Transverse colon (tissue), 4 donors: ENCODE measurements at regions not wholly inside any gene's neighbourhood (a gene's known extent, or its start where the extent isn't known, plus 50 kb on each side); places are given as distances from the start of the nearest gene placed in this dataset.

ENCODE experiments used
- DNase-seq: peaks from one replicate; pipeline ENCODE4 v3.0.0-alpha.2; 2019
- H3K27ac ChIP-seq, 4 donors: fragments of 200-600 bp; sonication (generic); 2 replicates each; pipeline ENCODE4 v1.5.1; 2016 to 2018; ENCODE audit warnings: inconsistent platforms in 4 of 4
- H3K27me3 ChIP-seq: fragments of 200-600 bp; sonication (generic); 2 replicates; pipeline ENCODE4 v1.5.1; 2017; ENCODE audit warnings: inconsistent platforms
- H3K36me3 ChIP-seq, 4 donors: fragments of 200-600 bp; sonication (generic); 2 replicates each; pipeline ENCODE4 v1.5.1; 2017 to 2019; ENCODE audit warnings: inconsistent platforms in 4 of 4
- H3K4me1 ChIP-seq, 4 donors: fragments of 200-600 bp; sonication (generic); 2 replicates each; pipeline ENCODE4 v1.5.1; 2017 to 2020; ENCODE audit warnings: inconsistent platforms in 4 of 4
- H3K4me3 ChIP-seq, 4 donors: fragments of 200-600 bp; sonication (generic); 1 replicate in 1 of 4; 2 replicates in 3 of 4; pipeline versions ENCODE4 v1.5.1 to v1.6.1; 2017 to 2019; ENCODE audit warnings: inconsistent platforms in 4 of 4
- H3K9me3 ChIP-seq, 2 donors: fragments of 200-600 bp; sonication (generic); 2 replicates each; pipeline ENCODE4 v1.5.1; 2017 to 2019; ENCODE audit warnings: inconsistent platforms in 2 of 2
- CTCF ChIP-seq, 5 experiments: fragments of 200-600 bp in 3 of 5; fragments of 450-650 bp in 2 of 5; sonication (generic) in 3 of 5; IDR thresholded peaks; 1 replicate in 2 of 5; 2 replicates in 3 of 5; pipeline ENCODE4 v1.5.1; 2016 to 2017; ENCODE audit warnings: antibody characterized with exemption in 5 of 5, inconsistent platforms in 3 of 5, mild to moderate bottlenecking in 2 of 5, moderate library complexity in 1 of 5
- EP300 ChIP-seq: sonication (generic); formaldehyde crosslinking; IDR thresholded peaks from one replicate; pipeline ENCODE4 v1.6.1; 2017; ENCODE audit warnings: antibody characterized with exemption, low read depth
- POLR2A ChIP-seq: fragments of 450-650 bp; IDR thresholded peaks from one replicate; pipeline ENCODE4 v1.6.1; 2016; ENCODE audit warnings: antibody characterized with exemption, mild to moderate bottlenecking, moderate library complexity
- POLR2AphosphoS5 ChIP-seq, 3 donors: sonication (generic); formaldehyde crosslinking; IDR thresholded peaks; one replicate each; pipeline ENCODE4 v1.6.1; 2016; ENCODE audit warnings: antibody characterized with exemption in 3 of 3
- WGBS, 2 donors: methylation state at CpG; one replicate each; pipeline ENCODE4 v1.1.5; 2018; ENCODE audit warnings: low coverage in 1 of 2; 5-methylcytosine and 5-hydroxymethylcytosine counted together
- in situ Hi-C, 4 donors: fragments of 200-750 bp; cut with MboI; loops; one replicate each; pipeline versions ENCODE4 v1.15.0 to v1.15.1; 2017; ENCODE audit warnings: low sequenced_read_pairs in 3 of 4, low pct_ligation_motif_present in 1 of 4, low pct_unique_long_range_greater_than_20kb in 1 of 4
- intact Hi-C: fragments of 100-400 bp; cut with DNase I; formaldehyde crosslinking; loops from one replicate; pipeline ENCODE4 v1.15.1; 2023; ENCODE audit warnings: low total_unique reads

GRCh38 chr1:38523568-38523939 is 336.0 kb downstream of the RRAGC start:
- H3K4me1 ChIP-seq = no peaks in the 10 kb centered on the region
- intact Hi-C loops (no loop called here), in situ Hi-C loops (no loop called here)
- H3K27ac ChIP-seq = no peak overlapping the region
- H3K4me3 ChIP-seq = no peak overlapping the region
- H3K9me3 ChIP-seq = no peaks in the 10 kb centered on the region
- H3K36me3 ChIP-seq = no peaks in the 10 kb centered on the region
- DNase-seq = no peak
- TF ChIP-seq CTCF (IDR thresholded peaks at IDR 0.05) (no peak), POLR2A (no peak), EP300 (no peak), POLR2AphosphoS5 (IDR thresholded peaks at IDR 0.05) (no peak)
- H3K27me3 ChIP-seq = peaks cover 41% of the 10 kb centered on the region
- WGBS, 2 donors = 90 to 91% methylated on average over 7 of the region's 7 CpGs

GRCh38 chr1:38522915-38523567 is 336.5 kb downstream of the RRAGC start:
- Histone ChIP-seq H3K4me1 (no peaks in the 10 kb centered on the region), H3K27ac (no peak overlapping the region), H3K4me3 (no peak overlapping the region), H3K9me3 (no peaks in the 10 kb centered on the region), H3K27me3 (peaks cover 41% of the 10 kb centered on the region), H3K36me3 (no peaks in the 10 kb centered on the region)
- TF ChIP-seq POLR2A (no peak), POLR2AphosphoS5 (IDR thresholded peaks at IDR 0.05) (no peak), CTCF (IDR thresholded peaks at IDR 0.05) (no peak), EP300 (no peak)
- 76% methylated on average over 8 to 10 of the region's 10 CpGs for WGBS, 2 donors
- in situ Hi-C loops = no loop called here
- intact Hi-C loops = no loop called here
- no peak for DNase-seq

GRCh38 chr1:38516560-38516959 is 343.0 kb downstream of the RRAGC start:
- intact Hi-C loops (no loop called here), in situ Hi-C loops (no loop called here)
- Histone ChIP-seq H3K27ac (no peak overlapping the region), H3K36me3 (no peaks in the 10 kb centered on the region), H3K4me3 (no peak overlapping the region), H3K9me3 (no peaks in the 10 kb centered on the region), H3K27me3 (peaks cover 8% of the 10 kb centered on the region), H3K4me1 (no peaks in the 10 kb centered on the region)
- no peak for TF ChIP-seq CTCF (IDR thresholded peaks at IDR 0.05)
- no peak for DNase-seq
- 93 to 98% methylated on average over 2 of the region's 2 CpGs for WGBS, 2 donors

- no peaks in the 10 kb centered on the region for H3K36me3 ChIP-seq
- in situ Hi-C loops = no loop called here
- no peak for DNase-seq
- H3K27ac ChIP-seq = no peak overlapping the region
- WGBS, 2 donors = 42 to 53% methylated on average over 2 to 7 of the region's 7 CpGs
- no peaks in the 10 kb centered on the region for H3K4me1 ChIP-seq
- H3K9me3 ChIP-seq = no peaks in the 10 kb centered on the region
- intact Hi-C loops = no loop called here
- peaks cover 25% of the 10 kb centered on the region for H3K27me3 ChIP-seq
- TF ChIP-seq CTCF (IDR thresholded peaks at IDR 0.05) (no peak), EP300 (no peak), POLR2A (no peak), POLR2AphosphoS5 (IDR thresholded peaks at IDR 0.05) (no peak)
- no peak overlapping the region for H3K4me3 ChIP-seq
Measured at GRCh38 chr1:38512789-38513188, 346.8 kb downstream of the RRAGC start.
